IMR-90 (cell line): ENCODE measurements at regions not wholly inside any gene's neighbourhood (a gene's known extent, or its start where the extent isn't known, plus 50 kb on each side); places are given as distances from the start of the nearest gene placed in this dataset.

Experiments
- ATAC-seq: fragments of 200-7000 bp; cut with Tn5 transposase; 2 replicates; pipeline ENCODE4 v1.9.1; 2020; ENCODE audit warnings: low read depth, mild to moderate bottlenecking, moderate library complexity
- BruUV-seq: library from RNA; stranded (reverse); fragments of 400-500 nt; replicated peaks from 2 replicates; lab custom pipeline; 2021; lab: Mats Ljungman, UMichigan
- CTCF ChIA-PET: fragments of 300-600 bp; formaldehyde crosslinking; extraction: SDS; loops from one replicate; lab custom pipeline; 2021; ENCODE audit warnings: antibody characterized with exemption; lab: Yijun Ruan, JAX
- POLR2A ChIA-PET: fragments of 300-600 bp; sonication (Branson Sonifier 250); formaldehyde crosslinking; loops from one replicate; lab custom pipeline; 2022; ENCODE audit warnings: antibody characterized with exemption; ENCODE audit not compliant: unreplicated experiment; lab: Charles Lee
- DNase-seq: peaks from one replicate; pipeline ENCODE4 v3.0.0; 2013
- H2AFZ ChIP-seq: replicated peaks from 2 replicates; pipeline ENCODE3; 2013; ENCODE audit warnings: low read length, mild to moderate bottlenecking; ENCODE audit not compliant: poor library complexity
- H2AK5ac ChIP-seq: 2 replicates; pipeline ENCODE4 v1.6.1; 2013; ENCODE audit warnings: low read depth, low read length, inconsistent platforms
- H2AK9ac ChIP-seq: replicated peaks from 2 replicates; pipeline ENCODE3; 2013; ENCODE audit warnings: mild to moderate bottlenecking, low read depth, low read length, moderate library complexity; ENCODE audit not compliant: poor library complexity
- H2BK120ac ChIP-seq: 2 replicates; pipeline ENCODE4 v1.6.1; 2013; ENCODE audit warnings: low read depth, low read length, inconsistent platforms
- H2BK15ac ChIP-seq: 3 replicates; pipeline ENCODE4 v1.6.1; 2013; ENCODE audit warnings: low read depth, low read length, inconsistent platforms
- H2BK20ac ChIP-seq: 2 replicates; pipeline ENCODE4 v1.6.1; 2013; ENCODE audit warnings: low read depth, mild to moderate bottlenecking, inconsistent platforms, low read length, moderate library complexity
- H2BK5ac ChIP-seq: 2 replicates; pipeline ENCODE4 v1.6.1; 2013; ENCODE audit warnings: mild to moderate bottlenecking, low read depth, low read length, inconsistent platforms; ENCODE audit not compliant: poor library complexity, severe bottlenecking
- H3K14ac ChIP-seq: replicated peaks from 2 replicates; pipeline ENCODE4 v1.6.1; 2013; ENCODE audit warnings: low read depth, low read length, inconsistent platforms
- H3K18ac ChIP-seq: 2 replicates; pipeline ENCODE4 v1.6.1; 2013; ENCODE audit warnings: low read depth, low read length, control low read depth
- H3K23ac ChIP-seq: 2 replicates; pipeline ENCODE4 v1.6.1; 2013; ENCODE audit warnings: low read depth, low read length, inconsistent platforms
- H3K27ac ChIP-seq: 2 replicates; pipeline ENCODE4 v1.5.1; 2013; ENCODE audit warnings: mild to moderate bottlenecking, control low read depth, low read length; ENCODE audit not compliant: insufficient read depth
- H3K27me3 ChIP-seq: 2 replicates; pipeline ENCODE4 v1.6.1; 2013; ENCODE audit warnings: low read length; ENCODE audit not compliant: control insufficient read depth, insufficient read depth
- H3K36me3 ChIP-seq: 2 replicates; pipeline ENCODE4 v1.6.1; 2013; ENCODE audit warnings: low read length, mixed read lengths; ENCODE audit not compliant: control insufficient read depth, insufficient read depth
- H3K4ac ChIP-seq: 2 replicates; pipeline ENCODE4 v1.6.1; 2013; ENCODE audit warnings: low read depth, low read length, inconsistent platforms
- H3K4me1 ChIP-seq: 2 replicates; pipeline ENCODE4 v1.6.1; 2013; ENCODE audit warnings: low read length, mixed read lengths; ENCODE audit not compliant: control insufficient read depth, insufficient read depth
- H3K4me2 ChIP-seq: 2 replicates; pipeline ENCODE4 v1.6.1; 2013; ENCODE audit warnings: low read depth, mild to moderate bottlenecking, control low read depth, low read length, moderate library complexity
- H3K4me3 ChIP-seq: 2 replicates; pipeline ENCODE4 v1.5.1; 2013; ENCODE audit warnings: low read depth, mild to moderate bottlenecking, control low read depth, low read length, moderate library complexity; ENCODE audit not compliant: insufficient read depth
- H3K56ac ChIP-seq: 2 replicates; pipeline ENCODE4 v1.6.1; 2013; ENCODE audit warnings: low read length, inconsistent platforms; ENCODE audit not compliant: insufficient read depth; ENCODE audit errors: extremely low read depth
- H3K79me1 ChIP-seq, 2 experiments: 2 replicates each; pipeline ENCODE4 v1.6.1; 2013; ENCODE audit warnings: low read length in 2 of 2, inconsistent platforms in 1 of 2, low read depth in 1 of 2
- H3K9ac ChIP-seq: 2 replicates; pipeline ENCODE4 v1.6.1; 2013; ENCODE audit warnings: low read depth, low read length, control low read depth
- H3K9me1 ChIP-seq: 2 replicates; pipeline ENCODE4 v1.6.1; 2013; ENCODE audit warnings: low read length, inconsistent platforms; ENCODE audit not compliant: insufficient read depth
- H3K9me3 ChIP-seq: 2 replicates; pipeline ENCODE4 v1.6.1; 2013; ENCODE audit warnings: low read length; ENCODE audit not compliant: control insufficient read depth, insufficient read depth
- H4K20me1 ChIP-seq: 2 replicates; pipeline ENCODE4 v1.6.1; 2013; ENCODE audit warnings: low read length, inconsistent platforms; ENCODE audit not compliant: insufficient read depth
- H4K5ac ChIP-seq: 2 replicates; pipeline ENCODE4 v1.6.1; 2013; ENCODE audit warnings: mild to moderate bottlenecking, low read depth, low read length, control low read depth
- H4K8ac ChIP-seq, 2 experiments: 2 replicates each; pipeline ENCODE4 v1.6.1; 2013; ENCODE audit warnings: low read depth in 2 of 2, low read length in 2 of 2, control low read depth in 1 of 2, inconsistent platforms in 1 of 2
- H4K91ac ChIP-seq: 2 replicates; pipeline ENCODE4 v1.6.1; 2013; ENCODE audit warnings: low read depth, low read length, inconsistent platforms; ENCODE audit not compliant: insufficient read depth
- CHD1 ChIP-seq: IDR thresholded peaks from 2 replicates; pipeline ENCODE4 v1.6.1; 2012; ENCODE audit warnings: low read depth, low read length, improper control_type of control experiment
- CTCF ChIP-seq: conservative IDR thresholded peaks from 2 replicates; pipeline ENCODE4 v1.5.1; 2012; ENCODE audit warnings: mild to moderate bottlenecking, low read depth, low read length, improper control_type of control experiment
- FOS ChIP-seq: fragments of 150-350 bp; IDR thresholded peaks from 2 replicates; pipeline ENCODE4 v1.6.1; 2016; ENCODE audit warnings: low read depth, low read length
- MAFK ChIP-seq: IDR thresholded peaks from 2 replicates; pipeline ENCODE4 v1.6.1; 2012; ENCODE audit warnings: low read depth, low read length, improper control_type of control experiment
- MAZ ChIP-seq: IDR thresholded peaks from 2 replicates; pipeline ENCODE4 v1.6.1; 2012; ENCODE audit warnings: low read depth, mild to moderate bottlenecking, low read length, improper control_type of control experiment, moderate library complexity, borderline replicate concordance
- MXI1 ChIP-seq: IDR thresholded peaks from 2 replicates; pipeline ENCODE4 v1.6.1; 2012; ENCODE audit warnings: low read depth, mild to moderate bottlenecking, low read length, moderate library complexity, borderline replicate concordance
- NFE2L2 ChIP-seq: fragments of 150-350 bp; IDR thresholded peaks from 2 replicates; pipeline ENCODE4 v1.6.1; 2016; ENCODE audit warnings: low read depth, mild to moderate bottlenecking, low read length
- POLR2A ChIP-seq: IDR thresholded peaks from 2 replicates; pipeline ENCODE4 v1.6.1; 2012; ENCODE audit warnings: mild to moderate bottlenecking, low read depth, low read length
- RAD21 ChIP-seq: IDR thresholded peaks from 2 replicates; pipeline ENCODE4 v1.6.1; 2012; ENCODE audit warnings: low read length, improper control_type of control experiment
- SMC3 ChIP-seq: fragments of 150-350 bp; IDR thresholded peaks from 2 replicates; pipeline ENCODE4 v1.6.1; 2016; ENCODE audit warnings: low read depth, mild to moderate bottlenecking, antibody characterized with exemption, low read length, moderate library complexity
- WGBS, 2 experiments: methylation state at CpG; one replicate each; pipeline versions ENCODE4 v1.1.5 to v1.1.7; 2013; ENCODE audit warnings: missing lambda C conversion rate in 2 of 2; ENCODE audit not compliant: insufficient read length in 1 of 2; ENCODE audit errors: extremely low coverage in 2 of 2; 5-methylcytosine and 5-hydroxymethylcytosine counted together
- dilution Hi-C: fragments of 300-500 bp; cut with HindIII; formaldehyde crosslinking; loops from one replicate; pipeline ENCODE4 v1.14.3; 2018; ENCODE audit warnings: low sequenced_read_pairs; ENCODE audit not compliant: unreplicated experiment
- in situ Hi-C: fragments of 300-500 bp; cut with MboI; formaldehyde crosslinking; loops from 3 replicates; pipeline ENCODE4 v1.14.3; 2019; ENCODE audit warnings: low sequenced_read_pairs, inconsistent platforms, mixed read lengths
- intact Hi-C: fragments of 100-400 bp; cut with micrococcal nuclease; formaldehyde crosslinking; loops from 2 replicates; pipeline ENCODE4 v1.10.0; 2022
- TF ChIP-seq, protein P1 (sequence below): fragments of 150-350 bp; IDR thresholded peaks from 2 replicates; pipeline ENCODE4 v1.6.1; 2017; ENCODE audit warnings: mild to moderate bottlenecking, antibody characterized with exemption, low read length, low read depth

DNA sequence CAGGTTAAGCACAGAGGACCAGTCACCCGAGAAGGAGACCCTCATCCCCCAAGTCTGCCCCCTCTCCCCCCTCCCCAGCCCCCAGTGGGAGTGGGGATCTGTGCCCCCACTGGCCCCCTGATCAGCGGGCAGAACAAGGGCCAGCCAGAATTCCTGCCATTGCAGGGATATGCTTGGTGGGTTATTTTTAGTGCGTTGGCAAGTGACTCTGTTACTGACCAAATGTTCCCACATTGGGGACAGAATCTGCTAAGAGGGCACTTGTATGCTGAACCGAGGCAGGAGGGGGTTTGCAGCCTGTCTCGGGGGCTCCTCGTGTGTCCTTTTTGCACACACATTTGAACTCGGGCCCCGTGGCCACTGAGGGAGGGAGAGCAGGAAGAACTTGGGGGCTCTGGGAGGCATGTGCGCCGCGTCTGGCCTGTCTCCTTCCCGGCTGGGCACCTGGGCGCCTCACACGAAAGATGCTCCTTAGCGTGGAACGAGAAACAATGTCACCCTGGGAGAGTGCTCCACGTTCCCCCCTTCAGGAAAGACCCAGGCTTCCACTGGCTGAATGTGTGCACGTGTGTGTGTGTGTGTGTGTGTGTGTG lies 66.4 kb upstream of the CASZ1 start:
- dilution Hi-C loops (no loop called here), in situ Hi-C loops (no loop called here), intact Hi-C loops (loop anchor here (10.0 kb wide), 1 partner anchor 168 kb away; no protein-coding TSS in a partner anchor)
- Histone ChIP-seq H3K4me1 (peaks cover 7% of the 10 kb centered on the region), H3K4me3 (no peak overlapping the region), H3K27ac (no peak overlapping the region), H4K91ac (no peak overlapping the region), H2BK5ac (no peak overlapping the region), H2BK15ac (no peak overlapping the region), H2AK9ac (no peak overlapping the region), H2BK20ac (no peak overlapping the region), H3K36me3 (no peaks in the 10 kb centered on the region), H3K9me1 (no peaks in the 10 kb centered on the region), H3K9me3 (no peaks in the 10 kb centered on the region), H3K27me3 (peaks cover 66% of the 10 kb centered on the region), H3K23ac (no peak overlapping the region), H3K79me1 (no peaks in the 10 kb centered on the region), H3K9ac (no peak overlapping the region), H4K8ac (no peak overlapping the region), H3K14ac (no peak overlapping the region), H2AK5ac (no peak overlapping the region), H3K56ac (no peak overlapping the region), H3K4ac (no peak overlapping the region), H4K20me1 (no peaks in the 10 kb centered on the region), H2AFZ (no peak overlapping the region), H3K4me2 (no peak overlapping the region), H3K18ac (no peak overlapping the region), H4K5ac (no peak overlapping the region), H2BK120ac (no peak overlapping the region)
- no TSS peak for BruUV-seq
- DNase-seq (no peak), ATAC-seq (no peak)
- ChIA-PET POLR2A (no interaction called here), CTCF (no interaction called here)
- 82% methylated on average over 3 of the region's 18 CpGs; no CpG with 5 or more reads in 1 of the 2 experiments for WGBS, 2 experiments
- TF ChIP-seq, protein P1, sequence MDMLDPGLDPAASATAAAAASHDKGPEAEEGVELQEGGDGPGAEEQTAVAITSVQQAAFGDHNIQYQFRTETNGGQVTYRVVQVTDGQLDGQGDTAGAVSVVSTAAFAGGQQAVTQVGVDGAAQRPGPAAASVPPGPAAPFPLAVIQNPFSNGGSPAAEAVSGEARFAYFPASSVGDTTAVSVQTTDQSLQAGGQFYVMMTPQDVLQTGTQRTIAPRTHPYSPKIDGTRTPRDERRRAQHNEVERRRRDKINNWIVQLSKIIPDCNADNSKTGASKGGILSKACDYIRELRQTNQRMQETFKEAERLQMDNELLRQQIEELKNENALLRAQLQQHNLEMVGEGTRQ: no peak
- no peak for TF ChIP-seq FOS
- TF ChIP-seq RAD21: no peak
- TF ChIP-seq POLR2A: no peak
- TF ChIP-seq MAFK: no peak
- TF ChIP-seq MXI1: no peak
- no peak for TF ChIP-seq CHD1
- no peak for TF ChIP-seq CTCF
- no peak for TF ChIP-seq MAZ
- TF ChIP-seq SMC3: no peak
- no peak for TF ChIP-seq NFE2L2
